Testis (tissue), 2 donors: ENCODE measurements at regions not wholly inside any gene's neighbourhood (a gene's known extent, or its start where the extent isn't known, plus 50 kb on each side); places are given as distances from the start of the nearest gene placed in this dataset.

ENCODE experiments used
- CTCF ChIP-seq, 3 experiments: fragments of 450-650 bp in 2 of 3; fragments of 200-600 bp in 1 of 3; sonication (generic) in 1 of 3; IDR thresholded peaks; one replicate each; pipeline ENCODE4 v1.5.1; 2016 to 2019; ENCODE audit warnings: antibody characterized with exemption in 3 of 3, mild to moderate bottlenecking in 2 of 3, moderate library complexity in 1 of 3
- POLR2A ChIP-seq: fragments of 450-650 bp; IDR thresholded peaks from one replicate; pipeline ENCODE4 v1.6.1; 2017; ENCODE audit warnings: antibody characterized with exemption, mild to moderate bottlenecking, moderate library complexity

- TF ChIP-seq CTCF (IDR thresholded peaks at IDR 0.05) (no peak), POLR2A (no peak)
These were observed 666.4 kb upstream of the ZNF608 start for GRCh38 chr5:125412561-125413495.
